ENCODE measurements at regions not wholly inside any gene's neighbourhood (a gene's known extent, or its start where the extent isn't known, plus 50 kb on each side); places are given as distances from the start of the nearest gene placed in this dataset.

GRCh38 chr5:160968480-160968879 lies 116.5 kb upstream of the ATP10B start (continued):
- TF ChIP-seq, protein P1, sequence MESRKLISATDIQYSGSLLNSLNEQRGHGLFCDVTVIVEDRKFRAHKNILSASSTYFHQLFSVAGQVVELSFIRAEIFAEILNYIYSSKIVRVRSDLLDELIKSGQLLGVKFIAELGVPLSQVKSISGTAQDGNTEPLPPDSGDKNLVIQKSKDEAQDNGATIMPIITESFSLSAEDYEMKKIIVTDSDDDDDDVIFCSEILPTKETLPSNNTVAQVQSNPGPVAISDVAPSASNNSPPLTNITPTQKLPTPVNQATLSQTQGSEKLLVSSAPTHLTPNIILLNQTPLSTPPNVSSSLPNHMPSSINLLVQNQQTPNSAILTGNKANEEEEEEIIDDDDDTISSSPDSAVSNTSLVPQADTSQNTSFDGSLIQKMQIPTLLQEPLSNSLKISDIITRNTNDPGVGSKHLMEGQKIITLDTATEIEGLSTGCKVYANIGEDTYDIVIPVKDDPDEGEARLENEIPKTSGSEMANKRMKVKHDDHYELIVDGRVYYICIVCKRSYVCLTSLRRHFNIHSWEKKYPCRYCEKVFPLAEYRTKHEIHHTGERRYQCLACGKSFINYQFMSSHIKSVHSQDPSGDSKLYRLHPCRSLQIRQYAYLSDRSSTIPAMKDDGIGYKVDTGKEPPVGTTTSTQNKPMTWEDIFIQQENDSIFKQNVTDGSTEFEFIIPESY (IDR thresholded peaks at IDR 0.05; ENCODE audit: extremely low read depth, insufficient replicate concordance, low read length): no peak

DNA sequence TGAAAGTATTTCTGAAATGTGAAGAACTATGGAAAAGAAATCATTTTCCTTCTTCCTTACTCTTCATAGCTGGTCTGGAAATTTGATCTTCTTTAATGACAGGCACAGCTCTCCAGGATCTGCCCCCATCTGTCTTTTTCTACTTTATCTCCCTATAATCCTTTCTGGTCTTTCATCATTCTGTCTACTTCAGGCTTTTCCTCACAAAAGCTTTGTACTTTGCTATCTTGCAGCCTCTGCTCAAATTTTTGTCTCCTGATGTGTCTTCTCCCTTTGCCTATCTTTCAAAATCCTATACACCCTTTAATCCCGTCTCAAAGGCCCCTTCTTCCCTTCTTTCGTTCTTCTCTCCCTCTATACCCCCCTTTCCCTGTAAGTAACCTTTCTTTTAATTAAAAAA lies 114.9 kb upstream of the ATP10B start:
- no TSS peak for BruUV-seq (replicated peaks)
- Histone ChIP-seq H3K4me3 (replicated peaks in 1 of 2; ENCODE audit: low read depth in 1 of 2, low read length in 2 of 2) (no peak overlapping the region), H3K4me2 (ENCODE audit: low read length) (no peak overlapping the region), H4K20me1 (ENCODE audit: insufficient read depth) (no peaks in the 10 kb centered on the region; the same call in 1 of the 2 replicates), H3K4me1 (ENCODE audit: control insufficient read depth in 1 of 2, insufficient read depth in 2 of 2, low read length in 2 of 2) (no peaks in the 10 kb centered on the region), H2AFZ (ENCODE audit: low read depth, low read length, poor library complexity, severe bottlenecking) (no peak overlapping the region), H3K36me3 (ENCODE audit: control insufficient read depth in 1 of 2, insufficient read depth in 2 of 2, low read length in 2 of 2) (no peaks in the 10 kb centered on the region), H3K9me2 (ENCODE audit: insufficient read depth) (no peaks in the 10 kb centered on the region), H3K9ac (ENCODE audit: low read length) (no peak overlapping the region), H3K27ac (ENCODE audit: low read depth, low read length) (no peak overlapping the region), H3K27me3 (ENCODE audit: insufficient read depth, low read length) (no peaks in the 10 kb centered on the region), H3K79me2 (ENCODE audit: insufficient read depth, low read length) (no peaks in the 10 kb centered on the region), H3K9me3 (ENCODE audit: control insufficient read depth in 1 of 2, insufficient read depth in 1 of 2, low read depth in 1 of 2, low read length in 2 of 2) (no peaks in the 10 kb centered on the region; a peak in 1 of 4 replicates)
- ATAC-seq: no peak
- TF ChIP-seq POLR2AphosphoS5 (IDR thresholded peaks at IDR 0.05; ENCODE audit: low read depth, low read length) (no peak), SP1 (IDR thresholded peaks at IDR 0.05; ENCODE audit: low read depth) (no peak), FOSL1 (IDR thresholded peaks at IDR 0.05; ENCODE audit: low read depth) (no peak), SIN3A (IDR thresholded peaks at IDR 0.05; ENCODE audit: low read depth) (no peak), POLR2A (IDR thresholded peaks at IDR 0.05; ENCODE audit: borderline replicate concordance, extremely low read depth, insufficient read depth, insufficient read length) (no peak), CBX3 (IDR thresholded peaks at IDR 0.05; ENCODE audit: low read depth) (no peak), EGR1 (IDR thresholded peaks at IDR 0.05; ENCODE audit: low read depth) (no peak), ELF1 (IDR thresholded peaks at IDR 0.05; ENCODE audit: borderline replicate concordance, low read depth) (no peak), EZH2phosphoT487 (IDR thresholded peaks at IDR 0.05; ENCODE audit: borderline replicate concordance) (no peak), SRF (IDR thresholded peaks at IDR 0.05; ENCODE audit: low read depth) (no peak), RAD21 (IDR thresholded peaks at IDR 0.05; ENCODE audit: low read depth) (no peak), JUND (IDR thresholded peaks at IDR 0.05) (no peak), TCF7L2 (IDR thresholded peaks at IDR 0.05; ENCODE audit: borderline replicate concordance, extremely low read depth, insufficient read depth, insufficient read length) (no peak), CTCF (IDR thresholded peaks at IDR 0.05 in 2 of 3, conservative IDR thresholded peaks at IDR 0.05 in 1 of 3; ENCODE audit: borderline replicate concordance in 1 of 3, insufficient read depth in 1 of 3, low read depth in 2 of 3, low read length in 2 of 3) (no peak), EZH2 (IDR thresholded peaks at IDR 0.05) (no peak), ZFX (IDR thresholded peaks at IDR 0.05) (no peak), MAX (IDR thresholded peaks at IDR 0.05) (no peak), YY1 (IDR thresholded peaks at IDR 0.05; ENCODE audit: extremely low read depth, insufficient replicate concordance, low read depth, low read length) (no peak)
- TF ChIP-seq, protein P2, sequence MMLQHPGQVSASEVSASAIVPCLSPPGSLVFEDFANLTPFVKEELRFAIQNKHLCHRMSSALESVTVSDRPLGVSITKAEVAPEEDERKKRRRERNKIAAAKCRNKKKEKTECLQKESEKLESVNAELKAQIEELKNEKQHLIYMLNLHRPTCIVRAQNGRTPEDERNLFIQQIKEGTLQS (IDR thresholded peaks at IDR 0.05): no peak
- TF ChIP-seq, protein P3, sequence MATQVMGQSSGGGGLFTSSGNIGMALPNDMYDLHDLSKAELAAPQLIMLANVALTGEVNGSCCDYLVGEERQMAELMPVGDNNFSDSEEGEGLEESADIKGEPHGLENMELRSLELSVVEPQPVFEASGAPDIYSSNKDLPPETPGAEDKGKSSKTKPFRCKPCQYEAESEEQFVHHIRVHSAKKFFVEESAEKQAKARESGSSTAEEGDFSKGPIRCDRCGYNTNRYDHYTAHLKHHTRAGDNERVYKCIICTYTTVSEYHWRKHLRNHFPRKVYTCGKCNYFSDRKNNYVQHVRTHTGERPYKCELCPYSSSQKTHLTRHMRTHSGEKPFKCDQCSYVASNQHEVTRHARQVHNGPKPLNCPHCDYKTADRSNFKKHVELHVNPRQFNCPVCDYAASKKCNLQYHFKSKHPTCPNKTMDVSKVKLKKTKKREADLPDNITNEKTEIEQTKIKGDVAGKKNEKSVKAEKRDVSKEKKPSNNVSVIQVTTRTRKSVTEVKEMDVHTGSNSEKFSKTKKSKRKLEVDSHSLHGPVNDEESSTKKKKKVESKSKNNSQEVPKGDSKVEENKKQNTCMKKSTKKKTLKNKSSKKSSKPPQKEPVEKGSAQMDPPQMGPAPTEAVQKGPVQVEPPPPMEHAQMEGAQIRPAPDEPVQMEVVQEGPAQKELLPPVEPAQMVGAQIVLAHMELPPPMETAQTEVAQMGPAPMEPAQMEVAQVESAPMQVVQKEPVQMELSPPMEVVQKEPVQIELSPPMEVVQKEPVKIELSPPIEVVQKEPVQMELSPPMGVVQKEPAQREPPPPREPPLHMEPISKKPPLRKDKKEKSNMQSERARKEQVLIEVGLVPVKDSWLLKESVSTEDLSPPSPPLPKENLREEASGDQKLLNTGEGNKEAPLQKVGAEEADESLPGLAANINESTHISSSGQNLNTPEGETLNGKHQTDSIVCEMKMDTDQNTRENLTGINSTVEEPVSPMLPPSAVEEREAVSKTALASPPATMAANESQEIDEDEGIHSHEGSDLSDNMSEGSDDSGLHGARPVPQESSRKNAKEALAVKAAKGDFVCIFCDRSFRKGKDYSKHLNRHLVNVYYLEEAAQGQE (IDR thresholded peaks at IDR 0.05; ENCODE audit: low read depth): no peak
- ChIA-PET POLR2A (no interaction called here), RAD21 (ENCODE audit: low non-redundant PET in 1 of 2, low total read pairs in 2 of 2, uncharacterized antibody in 2 of 2, unreplicated experiment in 2 of 2) (no interaction called here), CTCF (no interaction called here)
- no peak for DNase-seq (ENCODE audit: low read depth, low spot score)
- intact Hi-C loops (cut with micrococcal nuclease): no loop called here

Measured in HCT116 (cell line).